Aorta (tissue), 5 donors: ENCODE measurements at regions not wholly inside any gene's neighbourhood (a gene's known extent, or its start where the extent isn't known, plus 50 kb on each side); places are given as distances from the start of the nearest gene placed in this dataset.
"Not testable (repeated sequence)": the region's sequence is repeated elsewhere in the genome, so short reads cannot be mapped to it uniquely, and the experiment has no call there.

Source experiments
- ATAC-seq: fragments of 200-7000 bp; cut with Tn5 transposase; one replicate; pipeline ENCODE4 v1.9.1; 2022; ENCODE audit warnings: moderate library complexity; ENCODE audit not compliant: low FRiP score
- DNase-seq, 2 donors: peaks; one replicate each; pipeline ENCODE4 v3.0.0-alpha.2; 2020
- H3K27ac ChIP-seq, 2 donors: one replicate each; pipeline ENCODE4 v1.5.1; 2013; ENCODE audit warnings: low read length in 2 of 2, mild to moderate bottlenecking in 2 of 2, moderate library complexity in 2 of 2, control low read depth in 1 of 2, inconsistent platforms in 1 of 2, low read depth in 1 of 2
- H3K27me3 ChIP-seq, 2 donors: one replicate each; pipeline ENCODE4 v1.6.1; 2013; ENCODE audit warnings: control low read depth in 1 of 2, low read length in 1 of 2, mild to moderate bottlenecking in 1 of 2, moderate library complexity in 1 of 2; ENCODE audit not compliant: insufficient read depth in 2 of 2, control insufficient read depth in 1 of 2
- H3K36me3 ChIP-seq, 2 donors: one replicate each; pipeline ENCODE4 v1.6.1; 2013; ENCODE audit warnings: control low read depth in 1 of 2, low read length in 1 of 2, mild to moderate bottlenecking in 1 of 2; ENCODE audit not compliant: insufficient read depth in 2 of 2, control insufficient read depth in 1 of 2
- H3K4me1 ChIP-seq, 2 donors: one replicate each; pipeline ENCODE4 v1.6.1; 2013; ENCODE audit warnings: low read length in 2 of 2, control low read depth in 1 of 2, mild to moderate bottlenecking in 1 of 2, moderate library complexity in 1 of 2; ENCODE audit not compliant: insufficient read depth in 2 of 2, control insufficient read depth in 1 of 2
- H3K4me3 ChIP-seq, 2 donors: one replicate each; pipeline ENCODE4 v1.5.1; 2013; ENCODE audit warnings: low read length in 2 of 2, control low read depth in 1 of 2, mild to moderate bottlenecking in 1 of 2
- H3K9me3 ChIP-seq: one replicate; pipeline ENCODE4 v1.6.1; 2013; ENCODE audit warnings: mild to moderate bottlenecking, low read length; ENCODE audit not compliant: control insufficient read depth
- WGBS, 2 donors: extraction: QIAGEN DNeasy Blood & Tissue Kit; methylation state at CpG; one replicate each; pipeline ENCODE4 v1.1.7; 2013; 5-methylcytosine and 5-hydroxymethylcytosine counted together
- intact Hi-C, 2 donors: fragments of 100-400 bp; cut with DNase I; formaldehyde crosslinking; loops; one replicate each; pipeline versions ENCODE4 v1.14.2 to v1.15.0; 2022
- donor health status: healthy with polysubstance abuse.
- donor health status: Bipolar disorder and iron deficiency.
- donor health status: DM: no; HTN: no; CAD: no.
- donor health status: DM: no; HTN: no; CAD: no.
- donor health status: DM: yes; HTN: yes; CAD: no.

DNA sequence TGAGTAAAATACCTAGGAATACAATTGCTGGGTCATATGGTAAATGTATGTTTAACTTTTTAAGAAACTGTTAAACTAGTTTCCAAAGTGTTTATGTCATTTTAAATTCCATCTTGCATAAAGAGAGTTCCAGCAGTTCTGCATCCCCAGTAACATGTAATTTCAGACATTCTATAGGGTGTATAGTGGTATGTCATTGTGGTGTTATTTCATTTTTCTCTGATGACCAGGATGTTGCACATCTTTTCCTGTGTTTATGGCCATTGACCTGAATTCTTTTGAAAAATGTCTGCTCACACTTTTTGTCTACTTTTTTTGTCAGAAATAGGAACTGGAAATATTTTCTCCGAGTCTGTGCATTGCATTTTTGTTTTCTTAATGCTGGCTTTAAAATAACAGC is 128.9 kb downstream of the TMEM200A start:
- Histone ChIP-seq H3K27me3 (no peaks in the 10 kb centered on the region), H3K4me1 (no peaks in the 10 kb centered on the region), H3K27ac (no peak overlapping the region), H3K9me3 (no peaks in the 10 kb centered on the region), H3K4me3 (no peak overlapping the region), H3K36me3 (no peaks in the 10 kb centered on the region)
- WGBS, 2 donors: 29% methylated on average over 1 of the region's 1 CpG
- DNase-seq (no peak), ATAC-seq (no peak)
- intact Hi-C loops: no loop called here

GRCh38 chr6:130500693-130501092 is 134.9 kb downstream of the TMEM200A start:
- Histone ChIP-seq H3K4me3 (no peak overlapping the region), H3K27ac (no peak overlapping the region), H3K9me3 (no peaks in the 10 kb centered on the region), H3K27me3 (no peaks in the 10 kb centered on the region), H3K4me1 (no peaks in the 10 kb centered on the region), H3K36me3 (no peaks in the 10 kb centered on the region)
- 69 to 78% methylated on average over 6 of the region's 6 CpGs for WGBS, 2 donors
- intact Hi-C loops: no loop called here
- ATAC-seq: no peak
- no peak for DNase-seq

GRCh38 chr6:130503146-130503545 is 137.3 kb downstream of the TMEM200A start:
- H3K27me3 ChIP-seq: no peaks in the 10 kb centered on the region
- H3K9me3 ChIP-seq: no peaks in the 10 kb centered on the region
- no peaks in the 10 kb centered on the region for H3K36me3 ChIP-seq
- no peak overlapping the region for H3K27ac ChIP-seq
- intact Hi-C loops: no loop called here
- no peaks in the 10 kb centered on the region for H3K4me1 ChIP-seq
- no peak overlapping the region for H3K4me3 ChIP-seq
- DNase-seq (no peak), ATAC-seq (no peak)

DNA sequence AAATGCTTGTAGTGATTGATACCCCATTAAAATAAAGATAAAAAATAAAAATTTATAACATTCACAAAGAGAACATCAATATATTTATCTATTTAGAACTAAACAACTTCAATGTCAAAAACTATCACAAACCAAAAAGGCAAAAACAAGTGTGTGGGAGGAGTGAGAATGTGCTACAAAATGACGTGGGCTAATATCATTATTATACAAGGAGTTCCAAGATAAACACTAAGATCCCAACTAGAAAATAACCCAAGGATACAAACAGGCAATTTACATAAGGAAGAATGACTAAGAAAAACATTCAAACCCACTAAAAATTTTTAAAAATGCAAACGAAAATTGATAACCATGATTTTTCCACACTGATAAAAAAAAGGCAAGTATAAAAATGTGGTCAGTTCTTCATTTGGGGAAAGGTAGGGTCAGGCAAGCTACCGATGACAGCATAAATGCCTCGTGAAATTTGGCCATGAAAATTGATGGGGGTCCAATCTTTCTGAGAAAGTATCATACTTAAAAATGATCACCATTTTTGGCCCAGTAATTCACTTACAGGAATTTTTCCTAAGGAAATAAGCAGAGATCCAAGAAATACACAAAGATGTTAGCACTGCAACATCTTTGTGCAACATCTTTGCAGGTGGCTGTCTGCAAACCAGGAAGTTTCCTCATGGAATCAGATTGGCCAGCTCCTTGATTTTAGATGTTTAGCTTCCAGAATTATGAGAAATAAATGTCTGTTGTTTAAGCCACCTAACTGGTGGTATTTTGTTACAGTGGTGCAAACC is 140.2 kb downstream of the TMEM200A start:
- Histone ChIP-seq H3K4me1 (no peaks in the 10 kb centered on the region), H3K27ac (no peak overlapping the region), H3K27me3 (no peaks in the 10 kb centered on the region), H3K9me3 (no peaks in the 10 kb centered on the region), H3K4me3 (no peak overlapping the region), H3K36me3 (no peaks in the 10 kb centered on the region)
- ATAC-seq: no peak
- 38 to 40% methylated on average over 4 of the region's 4 CpGs for WGBS, 2 donors
- no peak for DNase-seq
- intact Hi-C loops: no loop called here

DNA sequence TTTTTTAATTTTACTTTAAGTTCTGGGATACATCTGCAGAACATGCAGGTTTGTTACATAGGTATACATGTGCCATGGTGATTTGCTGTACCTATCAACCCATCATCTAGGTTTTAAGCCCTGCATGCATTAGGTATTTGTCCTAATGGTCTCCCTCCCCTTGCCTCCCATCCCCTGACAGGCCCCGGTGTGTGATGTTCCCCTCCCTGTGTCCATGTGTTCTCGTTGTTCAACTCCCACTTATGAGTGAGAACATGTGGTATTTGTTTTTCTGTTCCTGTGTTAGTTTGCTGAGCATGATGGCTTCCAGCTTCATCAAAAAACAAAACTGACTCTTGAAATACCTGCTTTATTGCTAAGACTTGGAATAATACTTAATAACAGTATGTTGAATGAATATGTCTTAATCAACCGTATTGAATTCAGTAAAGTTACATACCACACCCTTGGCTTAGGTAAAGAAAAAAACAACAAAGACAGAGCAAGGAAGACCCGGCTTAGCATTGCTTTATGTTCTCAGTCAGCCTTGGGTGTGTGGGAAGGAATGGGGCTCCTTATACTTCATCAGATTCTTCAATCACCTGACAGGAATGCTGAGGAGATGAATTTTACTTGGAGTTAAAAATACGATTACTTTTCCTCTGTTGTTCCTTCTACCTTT is 141.3 kb downstream of the TMEM200A start:
- ATAC-seq, DNase-seq: not testable (repeated sequence)
- 40 to 53% methylated on average over 5 of the region's 5 CpGs for WGBS, 2 donors

DNA sequence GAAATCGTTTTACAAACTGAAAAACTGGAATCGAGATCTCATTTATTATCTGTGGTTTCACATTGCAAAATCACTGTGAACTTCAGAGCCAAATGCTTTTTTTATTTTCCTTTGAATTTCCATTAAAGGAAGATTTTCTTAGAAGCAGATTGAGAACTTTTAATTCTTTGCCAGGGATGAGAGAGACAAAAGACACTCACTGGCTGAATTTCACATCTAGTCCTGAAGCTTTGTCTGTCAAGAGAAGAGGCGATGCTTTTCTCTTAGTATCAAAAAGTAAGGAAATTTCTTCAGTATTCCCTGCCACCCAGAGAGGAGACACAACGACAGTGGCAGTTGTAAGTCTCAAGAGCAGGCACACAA is 141.8 kb downstream of the TMEM200A start:
- intact Hi-C loops: no loop called here
- WGBS, 2 donors: 66 to 68% methylated on average over 4 of the region's 4 CpGs
- H3K9me3 ChIP-seq: no peaks in the 10 kb centered on the region
- no peak overlapping the region for H3K4me3 ChIP-seq
- no peaks in the 10 kb centered on the region for H3K36me3 ChIP-seq
- no peak for DNase-seq
- no peak for ATAC-seq
- H3K27me3 ChIP-seq: no peaks in the 10 kb centered on the region
- no peak overlapping the region for H3K27ac ChIP-seq
- H3K4me1 ChIP-seq: no peaks in the 10 kb centered on the region

More for the DNA sequence above, 141.3 kb downstream of the TMEM200A start:
- H3K9me3 ChIP-seq, H3K4me3 ChIP-seq, H3K4me1 ChIP-seq, H3K27me3 ChIP-seq, H3K36me3 ChIP-seq, intact Hi-C loops, H3K27ac ChIP-seq: not testable (repeated sequence)

- Histone ChIP-seq H3K27ac (no peak overlapping the region), H3K4me1 (no peaks in the 10 kb centered on the region), H3K9me3 (no peaks in the 10 kb centered on the region), H3K36me3 (no peaks in the 10 kb centered on the region), H3K27me3 (no peaks in the 10 kb centered on the region), H3K4me3 (no peak overlapping the region)
- intact Hi-C loops: no loop called here
- ATAC-seq (peak; percentile 19), DNase-seq (no peak)
- 52 to 57% methylated on average over 3 of the region's 3 CpGs for WGBS, 2 donors
Observed at GRCh38 chr6:130513770-130514169, 148.0 kb downstream of the TMEM200A start.

DNA sequence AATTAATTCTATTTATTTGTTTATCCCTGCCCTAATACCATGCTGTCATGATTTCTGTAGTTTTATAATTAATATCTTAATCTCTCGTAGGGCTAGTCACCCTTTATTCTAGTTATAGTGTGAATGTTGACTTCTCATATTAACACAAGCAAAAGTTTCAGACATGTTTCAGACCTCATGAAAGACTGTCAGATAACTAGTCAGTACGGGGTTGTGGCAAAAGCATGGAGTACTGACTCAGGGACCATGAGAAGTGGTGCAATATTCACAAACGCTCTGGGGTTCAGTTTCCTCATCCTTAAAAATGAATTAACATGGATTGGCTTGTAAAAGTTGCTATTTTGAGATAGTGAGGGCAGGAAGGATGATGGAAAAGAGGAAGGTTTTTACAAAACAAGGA is 148.9 kb downstream of the TMEM200A start:
- H3K27ac ChIP-seq: no peak overlapping the region
- no peaks in the 10 kb centered on the region for H3K9me3 ChIP-seq
- H3K4me3 ChIP-seq: no peak overlapping the region
- no peaks in the 10 kb centered on the region for H3K4me1 ChIP-seq
- DNase-seq: no peak
- no peaks in the 10 kb centered on the region for H3K27me3 ChIP-seq
- no peaks in the 10 kb centered on the region for H3K36me3 ChIP-seq
- ATAC-seq: no peak
- WGBS, 2 donors: 74% methylated on average over 3 of the region's 3 CpGs
- intact Hi-C loops: no loop called here

GRCh38 chr6:130515306-130515705 is 149.5 kb downstream of the TMEM200A start:
- intact Hi-C loops: no loop called here
- WGBS, 2 donors: 80 to 83% methylated on average over 4 of the region's 4 CpGs
- Histone ChIP-seq H3K4me1 (no peaks in the 10 kb centered on the region), H3K9me3 (no peaks in the 10 kb centered on the region), H3K27ac (no peak overlapping the region), H3K4me3 (no peak overlapping the region), H3K27me3 (no peaks in the 10 kb centered on the region), H3K36me3 (no peaks in the 10 kb centered on the region)
- ATAC-seq: no peak
- no peak for DNase-seq
